GM12875 (cell line): ENCODE measurements at regions not wholly inside any gene's neighbourhood (a gene's known extent, or its start where the extent isn't known, plus 50 kb on each side); places are given as distances from the start of the nearest gene placed in this dataset.
"Not testable (repeated sequence)": the region's sequence is repeated elsewhere in the genome, so short reads cannot be mapped to it uniquely, and the experiment has no call there.

Source experiments
- H3K4me3 ChIP-seq: one replicate; pipeline ENCODE4 v1.5.1; 2011; ENCODE audit warnings: low read depth, low read length, control low read depth
- TF ChIP-seq, protein P1 (sequence below): IDR thresholded peaks from 2 replicates; pipeline ENCODE4 v1.5.1; 2011; ENCODE audit warnings: low read depth, mild to moderate bottlenecking, control low read depth, inconsistent platforms, low read length, moderate library complexity, borderline replicate concordance; ENCODE audit not compliant: insufficient read depth

DNA sequence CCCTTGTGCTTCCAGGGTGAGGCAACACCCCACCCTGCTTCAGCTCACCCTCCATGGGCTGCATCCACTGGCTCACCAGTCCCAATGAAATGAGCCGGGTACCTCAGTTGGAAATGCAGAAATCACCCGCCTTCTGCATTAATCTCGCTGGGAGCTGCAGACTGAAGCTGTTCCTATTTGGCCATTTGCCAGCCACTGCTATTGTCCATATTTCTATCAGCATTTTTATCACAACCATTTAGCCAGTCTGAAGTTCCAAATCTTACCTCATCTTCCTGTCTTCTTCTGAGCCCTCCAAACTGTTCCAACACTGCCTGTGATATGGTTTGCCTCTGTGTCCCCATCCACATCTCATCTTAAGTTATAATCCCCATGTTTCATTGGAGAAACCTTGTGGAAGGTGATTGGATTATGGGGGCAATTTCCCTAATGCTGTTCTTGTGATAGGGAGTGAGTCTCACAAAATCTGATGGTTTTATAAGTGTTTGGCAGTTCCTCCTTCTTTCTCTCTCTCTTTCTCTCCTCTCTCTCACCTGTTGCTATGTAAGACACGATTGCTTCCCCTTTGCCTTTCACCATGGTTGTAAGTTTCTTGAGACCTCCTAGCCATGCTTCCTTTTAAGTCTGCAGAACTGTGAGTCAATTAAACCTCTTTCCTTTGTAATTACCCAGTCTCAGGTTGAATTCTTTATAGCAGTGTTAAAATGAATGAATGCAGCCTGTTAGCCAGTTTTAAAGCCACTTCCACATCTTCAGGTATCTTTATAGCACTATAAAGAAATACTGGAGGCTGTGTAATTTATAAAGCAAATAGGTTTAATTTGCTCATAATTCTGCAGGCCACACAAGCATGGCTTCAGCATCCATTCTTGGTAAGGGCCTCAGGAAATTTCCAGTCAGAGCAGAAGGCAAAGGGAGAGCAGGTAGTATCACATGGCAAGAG is 203.5 kb downstream of the FCRL5 start:
- H3K4me3 ChIP-seq = no peak overlapping the region
- TF ChIP-seq, protein P1, sequence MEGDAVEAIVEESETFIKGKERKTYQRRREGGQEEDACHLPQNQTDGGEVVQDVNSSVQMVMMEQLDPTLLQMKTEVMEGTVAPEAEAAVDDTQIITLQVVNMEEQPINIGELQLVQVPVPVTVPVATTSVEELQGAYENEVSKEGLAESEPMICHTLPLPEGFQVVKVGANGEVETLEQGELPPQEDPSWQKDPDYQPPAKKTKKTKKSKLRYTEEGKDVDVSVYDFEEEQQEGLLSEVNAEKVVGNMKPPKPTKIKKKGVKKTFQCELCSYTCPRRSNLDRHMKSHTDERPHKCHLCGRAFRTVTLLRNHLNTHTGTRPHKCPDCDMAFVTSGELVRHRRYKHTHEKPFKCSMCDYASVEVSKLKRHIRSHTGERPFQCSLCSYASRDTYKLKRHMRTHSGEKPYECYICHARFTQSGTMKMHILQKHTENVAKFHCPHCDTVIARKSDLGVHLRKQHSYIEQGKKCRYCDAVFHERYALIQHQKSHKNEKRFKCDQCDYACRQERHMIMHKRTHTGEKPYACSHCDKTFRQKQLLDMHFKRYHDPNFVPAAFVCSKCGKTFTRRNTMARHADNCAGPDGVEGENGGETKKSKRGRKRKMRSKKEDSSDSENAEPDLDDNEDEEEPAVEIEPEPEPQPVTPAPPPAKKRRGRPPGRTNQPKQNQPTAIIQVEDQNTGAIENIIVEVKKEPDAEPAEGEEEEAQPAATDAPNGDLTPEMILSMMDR = no peak

DNA sequence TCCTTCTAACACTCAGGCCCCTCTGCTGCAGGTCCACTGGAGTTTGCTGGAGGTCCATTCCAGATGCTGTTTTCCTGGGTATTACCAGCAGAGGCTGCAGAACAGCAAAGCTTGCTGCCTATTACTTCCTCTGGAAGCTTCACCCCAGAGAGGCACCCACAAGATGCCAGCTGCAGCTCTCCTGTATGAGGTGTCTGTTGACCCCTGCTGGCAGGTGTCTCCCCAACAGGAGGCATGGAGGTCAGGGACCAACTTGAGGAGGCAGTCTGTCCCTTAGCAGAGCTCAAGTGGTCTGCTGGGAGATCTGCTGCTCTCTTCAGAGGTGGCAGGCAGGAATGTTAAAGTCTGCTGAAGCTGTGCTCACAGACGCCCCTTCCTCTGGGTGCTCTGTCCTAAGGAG is 204.8 kb downstream of the FCRL5 start:
- TF ChIP-seq, protein P1 = no peak

DNA sequence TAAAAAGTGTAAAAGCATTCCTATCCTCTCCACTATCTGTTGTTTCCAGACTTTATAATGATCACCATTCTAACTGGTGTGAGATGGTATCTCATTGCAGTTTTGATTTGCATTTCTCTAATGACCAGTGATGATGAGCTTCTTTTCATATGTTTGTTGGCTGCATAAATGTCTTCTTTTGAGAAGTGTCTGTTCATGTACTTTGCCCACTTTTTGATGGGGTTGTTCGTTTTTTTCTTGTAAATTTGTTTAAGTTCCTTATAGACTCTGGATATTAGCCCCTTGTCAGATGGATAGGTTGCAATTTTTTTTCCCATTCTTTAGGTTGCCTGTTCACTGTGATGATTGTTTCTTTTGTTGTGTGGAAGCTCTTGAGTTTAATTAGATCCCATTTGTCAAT is 199.6 kb upstream of the ETV3 start:
- not testable (repeated sequence) for H3K4me3 ChIP-seq

More for the DNA sequence above, 204.8 kb downstream of the FCRL5 start:
- H3K4me3 ChIP-seq = no peak overlapping the region

DNA sequence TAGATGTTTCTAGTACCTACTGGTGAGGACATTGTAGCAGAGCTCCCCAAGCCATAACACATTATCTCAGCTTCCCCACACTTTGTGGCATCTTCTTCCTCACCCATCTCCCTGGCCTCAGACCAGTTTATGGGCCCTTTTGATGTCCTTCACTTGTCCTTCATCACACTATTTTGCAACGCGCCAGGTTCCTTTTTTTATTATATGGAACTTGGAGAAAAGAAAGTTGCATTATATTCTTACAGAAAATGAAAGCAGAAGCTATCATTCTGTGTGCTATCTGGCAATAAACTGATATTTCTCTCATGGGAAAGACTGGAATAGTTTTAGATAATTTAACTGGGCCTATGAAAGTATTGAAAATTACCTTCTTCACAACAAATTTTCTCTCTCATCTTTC is 196.9 kb upstream of the ETV3 start:
- H3K4me3 ChIP-seq = no peak overlapping the region
- TF ChIP-seq, protein P1 = no peak

DNA sequence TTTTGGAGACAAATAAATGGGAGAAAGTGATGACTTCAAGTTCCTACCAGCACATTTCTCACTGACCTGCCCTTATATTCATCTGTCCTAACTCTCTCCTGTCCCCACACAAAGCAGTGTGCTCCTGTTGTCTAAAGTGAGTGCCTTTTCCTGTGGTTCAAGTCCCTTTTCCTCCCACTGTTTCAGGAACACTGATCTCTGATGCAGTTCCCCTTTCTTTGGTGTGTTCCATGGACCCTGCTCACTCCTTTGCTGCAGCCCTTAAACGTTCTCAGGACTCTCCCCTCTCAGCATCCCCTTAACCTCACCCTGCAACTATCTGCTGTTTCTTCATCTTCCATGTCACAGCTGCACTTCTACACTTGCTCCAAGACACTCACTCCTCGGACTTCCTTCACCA is 195.8 kb upstream of the ETV3 start:
- TF ChIP-seq, protein P1 = no peak
- no peak overlapping the region for H3K4me3 ChIP-seq

DNA sequence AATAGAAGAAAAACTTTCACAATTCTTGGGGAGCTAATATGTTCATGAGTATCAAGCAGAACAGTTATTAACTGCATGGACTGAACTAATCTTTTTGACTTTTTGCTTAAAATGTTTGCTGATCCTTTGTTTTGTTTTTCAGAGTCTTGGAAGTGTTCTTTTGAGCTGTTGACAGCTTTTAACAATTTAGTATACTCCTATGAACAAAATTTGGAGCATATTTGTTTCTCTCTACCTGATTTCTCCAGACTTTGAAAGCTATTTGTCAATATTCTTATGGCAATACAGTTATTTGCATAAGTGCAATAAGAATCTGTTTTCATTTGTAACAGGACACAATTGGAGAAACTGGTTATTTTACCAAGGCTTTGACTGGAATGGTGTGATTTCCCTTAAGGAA is 192.0 kb upstream of the ETV3 start:
- not testable (repeated sequence) for H3K4me3 ChIP-seq

DNA sequence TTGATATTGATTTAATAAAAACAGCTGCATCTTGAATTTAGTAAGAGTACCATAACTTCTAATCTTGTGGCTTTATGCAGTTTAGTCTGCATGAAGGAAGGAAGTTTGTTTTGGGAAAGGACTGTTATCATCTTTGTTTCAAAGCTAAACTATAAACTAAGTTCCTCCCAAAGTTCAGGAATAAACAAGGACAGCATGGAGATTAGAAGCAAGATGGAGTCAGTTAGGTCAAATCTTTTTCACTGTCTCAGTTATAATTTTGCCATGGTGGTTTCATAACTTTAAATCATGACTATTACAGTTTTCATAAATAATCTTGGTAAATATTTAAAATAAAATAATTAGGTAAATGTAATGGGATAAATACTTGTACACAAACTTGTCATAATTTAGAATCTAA is 189.9 kb upstream of the ETV3 start:
- H3K4me3 ChIP-seq = not testable (repeated sequence)

DNA sequence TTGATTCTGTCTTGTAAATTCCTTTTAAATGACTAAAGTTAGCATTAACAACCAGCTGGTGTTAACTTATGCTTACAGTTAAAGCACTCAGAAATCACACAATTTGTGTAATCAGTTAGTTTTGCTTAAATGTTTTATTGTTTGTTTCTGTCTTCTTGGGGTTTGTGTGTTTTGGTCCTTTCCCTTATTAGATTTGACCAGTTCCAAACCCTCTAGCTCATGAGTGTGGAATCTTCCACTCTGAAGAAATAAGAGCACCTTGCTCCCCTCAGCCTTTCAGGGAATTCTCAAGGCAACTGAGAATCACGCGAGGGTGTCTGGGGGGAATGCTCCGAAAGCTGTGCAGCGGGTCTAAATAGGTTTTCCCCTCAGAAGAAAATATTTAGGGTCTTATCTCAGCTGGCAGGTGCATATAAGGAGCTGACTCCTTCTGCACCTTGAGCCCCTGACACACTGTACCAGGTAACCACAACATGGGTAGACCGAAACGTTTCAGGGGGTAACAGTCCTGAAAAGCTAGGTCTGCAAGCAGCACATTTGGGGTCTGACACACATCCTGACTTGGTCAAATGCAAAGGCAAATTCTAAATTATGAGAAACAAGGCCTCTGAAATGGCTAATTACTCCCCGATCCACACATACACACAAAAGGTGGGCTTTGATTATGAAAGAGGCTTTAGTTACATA is 188.1 kb upstream of the ETV3 start:
- no peak overlapping the region for H3K4me3 ChIP-seq
- TF ChIP-seq, protein P1 = no peak

DNA sequence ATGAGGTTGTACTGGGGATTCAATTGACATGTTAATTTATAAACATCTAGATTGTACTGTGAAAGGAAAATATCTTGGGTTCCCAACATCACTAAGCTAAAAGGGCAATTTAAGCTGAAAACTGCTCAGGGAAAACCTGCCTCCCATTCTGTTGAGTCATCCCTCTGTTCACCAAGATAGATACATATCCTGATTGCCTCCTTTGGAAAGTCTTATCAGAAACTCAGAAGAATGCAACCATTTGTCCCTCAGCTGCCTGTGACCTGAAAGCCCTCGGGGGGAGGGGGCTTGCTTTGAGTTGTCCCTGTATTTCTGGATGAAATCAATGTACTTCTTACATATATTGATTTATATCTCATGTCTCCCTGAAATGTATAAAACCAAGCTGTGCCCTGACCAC is 187.0 kb upstream of the ETV3 start:
- TF ChIP-seq, protein P1 = no peak
- no peak overlapping the region for H3K4me3 ChIP-seq

DNA sequence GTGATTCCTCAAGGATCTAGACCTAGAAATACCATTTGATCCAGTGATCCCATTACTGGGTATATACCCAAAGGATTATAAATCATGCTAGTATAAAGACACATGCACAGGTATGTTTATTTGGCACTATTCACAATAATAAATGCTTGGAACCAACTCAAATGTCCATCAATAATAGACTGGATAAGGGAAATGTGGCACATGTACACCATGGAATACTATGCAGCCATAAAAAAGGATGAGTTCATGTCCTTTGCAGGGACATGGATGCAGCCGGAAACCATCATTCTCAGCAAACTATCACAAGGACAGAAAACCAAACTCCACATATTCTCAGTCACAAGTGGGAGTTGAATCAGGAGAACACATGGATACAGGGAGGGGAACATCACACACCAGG is 183.8 kb upstream of the ETV3 start:
- H3K4me3 ChIP-seq = not testable (repeated sequence)
